ENCODE measurements at regions not wholly inside any gene's neighbourhood (a gene's known extent, or its start where the extent isn't known, plus 50 kb on each side); places are given as distances from the start of the nearest gene placed in this dataset.

DNA sequence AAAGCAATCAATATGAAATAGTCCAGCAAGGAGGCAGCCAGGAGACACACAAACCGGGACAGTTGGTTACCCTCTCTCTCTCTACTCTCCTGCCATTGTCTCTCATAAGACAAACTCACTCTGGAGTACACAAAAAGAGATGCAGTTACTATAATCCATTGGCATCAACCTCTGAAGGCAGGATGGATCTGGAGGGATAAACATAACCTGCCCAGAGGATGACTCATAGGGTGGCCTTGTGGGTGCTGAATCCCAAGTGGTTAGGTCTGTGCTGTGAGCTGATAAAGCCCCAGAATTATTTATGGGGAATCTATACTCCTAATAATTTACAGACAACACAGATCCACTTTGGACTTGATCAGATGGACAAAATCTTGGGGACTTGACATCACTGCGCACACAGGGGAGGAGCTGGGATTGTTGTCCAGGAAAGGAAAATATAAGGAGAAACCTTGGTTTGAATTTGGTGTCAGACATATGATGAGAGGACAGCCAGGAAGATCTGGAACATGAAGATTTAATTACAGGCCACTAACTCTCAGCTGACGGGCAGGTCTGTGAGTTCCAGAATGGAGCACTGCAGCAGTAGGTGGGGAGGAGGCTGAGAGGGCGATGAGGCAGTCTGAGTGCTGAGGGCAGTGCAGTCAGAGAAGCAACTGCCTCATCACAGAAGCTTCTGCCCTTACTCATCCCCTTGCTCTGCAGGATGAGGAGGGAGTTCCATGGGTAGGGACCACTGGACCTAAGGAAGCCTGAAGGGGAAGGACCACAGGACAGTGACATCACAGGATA lies 113.9 kb upstream of the PRSS58 start:
- DNase-seq (ENCODE audit: low read depth in 3 of 3): no peak

DNA sequence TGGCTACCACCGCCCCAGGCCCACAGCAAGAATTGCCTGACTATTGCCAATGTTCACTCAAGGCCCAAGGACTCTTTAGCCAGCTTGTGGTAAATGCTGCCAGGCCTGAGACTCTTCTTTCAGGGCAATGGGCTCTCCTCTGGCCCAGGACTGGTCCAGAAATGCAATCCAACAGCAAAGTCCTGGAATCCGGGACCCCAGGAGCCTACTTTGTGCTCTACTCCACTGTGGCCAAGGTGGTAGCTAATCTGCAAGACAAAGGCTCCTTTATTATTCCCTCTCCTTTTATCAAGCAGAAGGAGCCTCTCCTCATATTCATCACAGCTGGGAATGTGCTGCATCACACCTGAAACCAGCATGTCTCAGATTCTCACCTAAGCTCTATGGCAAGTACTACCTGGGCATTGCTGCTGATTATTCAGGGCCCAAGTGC lies 107.6 kb upstream of the PRSS58 start:
- no peak for DNase-seq (ENCODE audit: low read depth in 3 of 3)

GRCh38 chr7:142364551-142364950 lies 106.7 kb upstream of the PRSS58 start:
- no peak for DNase-seq (ENCODE audit: low read depth in 3 of 3)

- DNase-seq (ENCODE audit: low read depth in 3 of 3): no peak
Measured at GRCh38 chr7:142362349-142362748, 104.5 kb upstream of the PRSS58 start.

GRCh38 chr7:142359694-142360279 lies 101.9 kb upstream of the PRSS58 start:
- no peak for DNase-seq (ENCODE audit: low read depth in 3 of 3)

- no peak for DNase-seq (ENCODE audit: low read depth in 3 of 3)
Measured at GRCh38 chr7:142357953-142358520, 100.2 kb upstream of the PRSS58 start.

DNA sequence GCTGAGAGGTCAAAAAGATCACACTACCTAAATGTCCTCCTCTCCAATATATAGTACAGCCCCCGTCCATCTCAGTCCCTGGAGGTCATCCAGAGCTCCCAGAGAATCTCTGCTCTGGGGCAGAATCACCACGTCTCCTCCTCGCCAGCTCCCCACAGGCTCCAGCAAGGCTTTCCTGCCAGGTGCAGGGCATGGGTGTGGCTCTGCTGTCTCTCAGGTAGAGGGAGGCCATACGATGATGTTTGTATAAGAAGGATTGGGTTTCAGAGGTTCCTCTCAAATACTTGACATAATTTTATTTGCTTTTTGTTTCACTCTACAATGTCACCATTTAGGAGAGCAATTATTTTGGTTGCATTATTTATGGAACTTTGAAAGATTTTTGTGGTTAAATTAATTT lies 98.3 kb upstream of the PRSS58 start:
- no peak for DNase-seq (ENCODE audit: low read depth in 3 of 3)

GRCh38 chr7:142355328-142355727 lies 97.5 kb upstream of the PRSS58 start:
- DNase-seq (ENCODE audit: low read depth in 3 of 3): no peak

DNA sequence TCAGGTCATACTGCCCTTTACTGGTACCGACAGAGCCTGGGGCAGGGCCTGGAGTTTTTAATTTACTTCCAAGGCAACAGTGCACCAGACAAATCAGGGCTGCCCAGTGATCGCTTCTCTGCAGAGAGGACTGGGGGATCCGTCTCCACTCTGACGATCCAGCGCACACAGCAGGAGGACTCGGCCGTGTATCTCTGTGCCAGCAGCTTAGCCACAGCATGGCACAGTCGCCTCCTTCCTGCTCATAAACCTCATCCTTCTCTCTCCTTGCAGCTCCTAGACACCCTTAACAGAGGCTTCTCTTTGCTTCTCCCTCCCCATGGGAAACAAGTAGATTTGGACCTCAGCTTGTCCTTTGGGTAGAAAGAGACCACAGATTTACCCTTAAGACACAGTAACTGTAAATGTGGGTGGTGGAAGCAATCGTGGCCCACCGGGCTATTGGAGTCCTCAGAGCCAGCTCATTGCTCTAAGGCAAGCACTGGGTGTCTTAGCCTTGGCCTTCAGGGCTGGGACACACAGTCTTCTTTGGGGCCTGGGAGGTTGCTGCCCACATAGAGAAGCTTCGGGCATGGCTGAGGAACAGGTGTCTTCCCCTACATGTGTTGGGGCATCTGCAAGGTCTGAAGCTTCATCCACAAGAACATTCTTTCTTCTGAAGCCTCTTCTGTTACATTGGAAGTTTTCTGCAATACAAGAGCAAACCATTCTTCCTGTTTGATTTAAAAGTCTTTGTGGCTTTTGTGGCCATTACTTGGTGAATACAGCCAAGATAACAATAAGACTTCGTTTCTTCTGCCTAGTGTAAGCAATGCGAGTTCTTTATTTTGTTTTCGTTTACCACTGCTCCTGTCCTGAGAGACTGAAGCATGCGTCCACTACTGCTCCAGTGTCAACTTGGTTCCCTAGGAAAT lies 95.5 kb upstream of the PRSS58 start:
- no peak for DNase-seq (ENCODE audit: low read depth in 3 of 3)

DNA sequence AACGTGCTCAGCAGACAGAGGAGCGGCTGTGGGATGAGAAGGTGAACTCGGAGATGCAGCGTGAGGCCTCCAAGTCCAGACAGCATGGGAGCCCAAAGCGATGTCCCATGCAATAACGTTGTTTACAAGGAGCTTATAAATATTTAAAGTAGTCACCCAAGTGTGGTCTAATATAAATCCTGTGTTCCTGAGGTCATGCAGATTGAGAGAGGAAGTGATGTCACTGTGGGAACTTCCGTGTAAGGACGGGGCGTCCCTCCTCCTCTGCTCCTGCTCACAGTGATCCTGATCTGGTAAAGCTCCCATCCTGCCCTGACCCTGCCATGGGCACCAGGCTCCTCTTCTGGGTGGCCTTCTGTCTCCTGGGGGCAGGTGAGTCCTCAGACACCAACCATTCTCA lies 94.7 kb upstream of the PRSS58 start:
- DNase-seq (ENCODE audit: low read depth in 3 of 3): no peak

DNA sequence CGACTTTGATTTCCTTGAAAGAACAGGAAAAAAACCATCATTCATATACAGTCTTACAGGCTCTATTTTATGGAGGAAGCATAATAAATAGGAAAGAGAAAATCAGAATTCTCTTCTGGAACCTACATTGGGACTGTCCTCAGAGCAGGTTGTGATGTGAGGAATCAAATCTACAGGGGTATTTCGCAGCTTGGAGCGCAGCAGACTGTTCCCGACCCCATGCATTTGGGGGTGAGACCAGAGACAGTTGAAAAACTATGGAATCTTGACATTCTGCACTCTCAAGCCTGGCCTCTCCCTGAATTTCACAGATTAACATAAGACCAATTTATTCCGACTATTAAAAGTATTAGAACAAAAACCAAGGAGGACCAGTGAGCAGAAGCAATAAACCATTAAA lies 93.3 kb upstream of the PRSS58 start:
- no peak for DNase-seq (ENCODE audit: low read depth in 3 of 3)

DNA sequence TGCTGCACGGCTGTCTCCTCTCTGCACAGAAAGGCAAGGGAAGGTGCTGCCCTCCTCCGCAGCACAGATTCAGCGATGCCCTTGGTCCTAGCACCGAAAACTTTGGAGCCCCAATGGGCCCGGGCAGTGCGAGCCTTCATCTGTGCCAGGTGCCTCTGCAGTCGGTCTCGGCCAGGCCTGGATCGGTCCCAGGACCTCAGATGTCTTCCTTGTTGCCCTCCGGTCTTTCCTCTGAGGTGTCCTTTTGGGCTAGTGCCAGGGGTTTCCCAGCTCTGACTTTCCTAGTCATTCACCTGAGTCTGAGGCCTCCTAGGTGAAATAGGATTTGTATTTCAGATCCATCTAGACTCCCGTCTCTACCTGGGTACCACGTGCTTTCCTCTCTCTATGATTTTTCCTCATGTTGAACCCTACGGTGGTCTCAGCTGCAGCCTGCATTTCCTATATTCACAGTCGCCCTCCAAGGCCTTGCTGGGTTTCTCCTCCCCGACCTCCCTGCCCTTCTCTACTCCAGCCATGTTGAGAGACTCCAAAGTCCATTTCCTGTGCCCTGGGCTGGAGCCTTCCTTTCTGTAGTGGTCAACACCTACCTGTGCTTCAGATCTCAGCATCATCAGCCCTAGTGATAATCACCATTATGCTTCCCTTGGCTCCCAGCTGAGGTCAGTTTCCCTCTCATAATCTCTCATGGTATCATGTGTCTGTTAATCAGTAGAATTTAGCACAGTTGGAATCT lies 92.0 kb upstream of the PRSS58 start:
- DNase-seq (ENCODE audit: low read depth in 3 of 3): no peak

DNA sequence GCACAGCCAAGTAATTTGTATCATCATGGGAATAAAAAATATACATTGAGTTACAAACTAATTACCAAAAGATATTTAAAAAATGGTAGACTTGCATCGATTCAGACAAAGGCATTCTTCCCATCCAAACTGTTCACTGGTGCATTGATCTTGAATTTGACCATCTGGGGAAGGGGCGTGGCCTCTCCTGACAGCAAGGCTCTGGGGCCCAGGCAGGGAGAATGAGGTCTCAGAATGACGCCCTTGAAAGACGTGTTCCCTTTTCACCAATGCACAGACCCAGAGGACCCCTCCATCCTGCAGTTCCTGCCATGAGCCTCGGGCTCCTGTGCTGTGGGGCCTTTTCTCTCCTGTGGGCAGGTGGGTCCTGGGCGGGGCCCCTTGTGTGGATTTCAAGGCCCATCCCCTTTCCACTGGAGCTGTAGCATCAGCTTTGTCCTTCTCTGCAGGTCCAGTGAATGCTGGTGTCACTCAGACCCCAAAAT lies 91.1 kb upstream of the PRSS58 start:
- no peak for DNase-seq (ENCODE audit: low read depth in 3 of 3)

GRCh38 chr7:142348100-142348499 lies 90.2 kb upstream of the PRSS58 start:
- no peak for DNase-seq (ENCODE audit: low read depth in 3 of 3)

GRCh38 chr7:142347091-142347490 lies 89.2 kb upstream of the PRSS58 start:
- DNase-seq (ENCODE audit: low read depth in 3 of 3): no peak

- no peak for DNase-seq (ENCODE audit: low read depth in 3 of 3)
Measured at GRCh38 chr7:142345811-142346210, 88.0 kb upstream of the PRSS58 start.

GRCh38 chr7:142338633-142339501 lies 81.0 kb upstream of the PRSS58 start:
- no peak for DNase-seq (ENCODE audit: low read depth in 3 of 3)

DNA sequence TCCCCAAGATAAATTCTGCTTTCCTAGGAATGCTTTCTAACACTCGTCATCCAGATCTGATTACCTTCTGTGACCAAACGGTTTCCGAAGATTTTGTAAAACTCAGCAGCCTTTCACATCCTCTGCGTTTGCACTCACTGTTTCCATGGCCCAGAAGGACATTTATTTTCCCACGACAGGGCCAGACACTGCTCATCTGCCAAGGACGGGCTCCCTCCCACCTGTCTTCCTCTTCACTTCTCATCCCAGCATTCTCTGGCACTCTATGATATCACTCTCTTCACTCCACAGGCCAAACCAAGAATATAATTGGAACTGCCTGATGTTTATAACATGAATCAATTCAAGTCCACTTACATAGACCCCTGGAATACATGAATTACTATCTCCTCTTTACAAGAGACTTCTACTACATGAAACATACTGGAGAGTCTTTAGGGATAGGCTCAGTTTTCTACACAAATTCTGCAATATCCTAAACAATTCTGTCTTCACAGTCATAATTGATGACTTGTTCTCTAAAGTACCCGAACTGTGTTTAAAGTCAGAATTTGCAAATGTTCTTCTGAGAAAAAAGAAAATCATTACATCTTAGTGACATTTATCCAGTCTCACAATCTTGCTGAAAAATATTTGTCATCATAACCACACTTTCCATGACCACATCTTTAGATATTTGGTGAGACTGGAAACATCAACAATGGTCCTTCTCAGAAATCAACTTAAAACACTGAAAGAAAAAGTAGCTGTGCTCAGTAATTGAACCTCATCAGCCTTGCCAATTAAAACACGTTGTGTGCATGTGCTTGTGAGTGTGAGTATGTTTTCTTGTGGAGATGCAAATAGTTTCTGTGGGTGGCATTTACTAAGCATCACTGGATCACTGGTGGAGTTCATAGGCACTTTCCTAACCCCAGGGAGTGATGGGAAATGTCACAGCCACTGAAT lies 79.5 kb upstream of the PRSS58 start:
- no peak for DNase-seq (ENCODE audit: low read depth in 3 of 3)

- DNase-seq (ENCODE audit: low read depth in 3 of 3): no peak
Measured at GRCh38 chr7:142334806-142335205, 76.9 kb upstream of the PRSS58 start.

All from stimulated activated CD4-positive, alpha-beta T cell treated with anti-CD3 and anti-CD28 coated beads, TNF-alpha, amount 100 ng/mL, for 24 hours (primary cell).